Upper lobe of left lung (tissue), 4 donors: ENCODE measurements at regions not wholly inside any gene's neighbourhood (a gene's known extent, or its start where the extent isn't known, plus 50 kb on each side); places are given as distances from the start of the nearest gene placed in this dataset.

ENCODE experiments used
- CTCF ChIP-seq, 6 experiments: fragments of 450-650 bp in 4 of 6; fragments of 200-600 bp in 2 of 6; sonication (generic) in 2 of 6; IDR thresholded peaks; one replicate each; pipeline ENCODE4 v1.5.1; 2016 to 2019; ENCODE audit warnings: antibody characterized with exemption in 6 of 6
- EP300 ChIP-seq, 4 donors: sonication (generic); formaldehyde crosslinking; IDR thresholded peaks; one replicate each; pipeline ENCODE4 v1.5.1; 2017; ENCODE audit warnings: antibody characterized with exemption in 4 of 4, control low read depth in 2 of 4
- POLR2A ChIP-seq, 4 donors: fragments of 450-650 bp; IDR thresholded peaks; one replicate each; pipeline ENCODE4 v1.5.1; 2016 to 2017; ENCODE audit warnings: antibody characterized with exemption in 4 of 4, mild to moderate bottlenecking in 2 of 4
- POLR2AphosphoS5 ChIP-seq, 2 donors: sonication (generic); formaldehyde crosslinking; IDR thresholded peaks; one replicate each; pipeline ENCODE4 v1.5.1; 2017; ENCODE audit warnings: antibody characterized with exemption in 2 of 2

- TF ChIP-seq POLR2A (IDR thresholded peaks at IDR 0.05) (no peak), CTCF (IDR thresholded peaks at IDR 0.05) (peak in 5 of 6 experiments; percentile 11 to 43 (median 27)), EP300 (IDR thresholded peaks at IDR 0.05) (no peak), POLR2AphosphoS5 (IDR thresholded peaks at IDR 0.05) (no peak)
Measured at GRCh38 chr4:104064646-104065577, 345.1 kb upstream of the TACR3 start.
